Peyer's patch (tissue), 4 donors: ENCODE measurements at regions not wholly inside any gene's neighbourhood (a gene's known extent, or its start where the extent isn't known, plus 50 kb on each side); places are given as distances from the start of the nearest gene placed in this dataset.

ENCODE experiments used
- DNase-seq, 3 donors: peaks; one replicate each; pipeline ENCODE4 v3.0.0-alpha.2; 2017 to 2019
- H3K27ac ChIP-seq, 4 donors: fragments of 200-600 bp; sonication (generic); one replicate each; pipeline ENCODE4 v1.5.1; 2016 to 2019
- H3K27me3 ChIP-seq, 2 donors: fragments of 200-600 bp; sonication (generic); one replicate each; pipeline ENCODE4 v1.5.1; 2019
- H3K36me3 ChIP-seq, 3 donors: fragments of 200-600 bp; sonication (generic); one replicate each; pipeline ENCODE4 v1.5.1; 2016 to 2019
- H3K4me1 ChIP-seq, 4 donors: fragments of 200-600 bp; sonication (generic); one replicate each; pipeline ENCODE4 v1.5.1; 2016 to 2019
- H3K4me3 ChIP-seq, 4 donors: fragments of 200-600 bp; sonication (generic); 1 replicate in 3 of 4; 2 replicates in 1 of 4; pipeline ENCODE4 v1.5.1; 2016 to 2019; ENCODE audit warnings: mild to moderate bottlenecking in 1 of 4
- H3K9me3 ChIP-seq, 4 donors: fragments of 200-600 bp; sonication (generic); one replicate each; pipeline ENCODE4 v1.5.1; 2016 to 2019; ENCODE audit warnings: mild to moderate bottlenecking in 1 of 4
- CTCF ChIP-seq, 6 experiments: fragments of 450-650 bp in 4 of 6; fragments of 200-600 bp in 2 of 6; sonication (generic) in 1 of 6; IDR thresholded peaks; one replicate each; pipeline ENCODE4 v1.5.1; 2017 to 2019; ENCODE audit warnings: antibody characterized with exemption in 6 of 6, mild to moderate bottlenecking in 3 of 6, moderate library complexity in 1 of 6
- POLR2A ChIP-seq, 2 donors: fragments of 450-650 bp; IDR thresholded peaks; one replicate each; pipeline ENCODE4 v1.5.1; 2017; ENCODE audit warnings: antibody characterized with exemption in 2 of 2, mild to moderate bottlenecking in 2 of 2, moderate library complexity in 2 of 2

GRCh38 chr5:2666081-2666480 is 85.4 kb downstream of the IRX2 start:
- Histone ChIP-seq H3K36me3 (no peaks in the 10 kb centered on the region), H3K4me3 (no peak overlapping the region), H3K27me3 (no peaks in the 10 kb centered on the region), H3K9me3 (no peaks in the 10 kb centered on the region), H3K4me1 (no peaks in the 10 kb centered on the region), H3K27ac (no peak overlapping the region)
- no peak for DNase-seq
- no peak for TF ChIP-seq CTCF (IDR thresholded peaks at IDR 0.05)
- no peak for TF ChIP-seq POLR2A (IDR thresholded peaks at IDR 0.05)

GRCh38 chr5:2663489-2663888 is 88.0 kb downstream of the IRX2 start:
- Histone ChIP-seq H3K4me3 (no peak overlapping the region), H3K27me3 (no peaks in the 10 kb centered on the region), H3K9me3 (no peaks in the 10 kb centered on the region), H3K4me1 (no peaks in the 10 kb centered on the region), H3K27ac (no peak overlapping the region), H3K36me3 (no peaks in the 10 kb centered on the region)
- DNase-seq: no peak
- TF ChIP-seq POLR2A (IDR thresholded peaks at IDR 0.05): no peak
- TF ChIP-seq CTCF (IDR thresholded peaks at IDR 0.05): no peak

- no peak for TF ChIP-seq CTCF (IDR thresholded peaks at IDR 0.05)
- no peak for TF ChIP-seq POLR2A (IDR thresholded peaks at IDR 0.05)
- H3K27ac ChIP-seq: no peak overlapping the region
- no peaks in the 10 kb centered on the region for H3K4me1 ChIP-seq
- H3K36me3 ChIP-seq: no peaks in the 10 kb centered on the region
- H3K9me3 ChIP-seq: no peaks in the 10 kb centered on the region
- H3K27me3 ChIP-seq: no peaks in the 10 kb centered on the region
- DNase-seq: no peak
- no peak overlapping the region for H3K4me3 ChIP-seq
Observed at GRCh38 chr5:2660315-2660714, 91.2 kb downstream of the IRX2 start.

- Histone ChIP-seq H3K27ac (no peak overlapping the region), H3K9me3 (no peaks in the 10 kb centered on the region), H3K4me1 (no peaks in the 10 kb centered on the region), H3K36me3 (no peaks in the 10 kb centered on the region), H3K4me3 (no peak overlapping the region), H3K27me3 (no peaks in the 10 kb centered on the region)
- no peak for TF ChIP-seq CTCF (IDR thresholded peaks at IDR 0.05)
- TF ChIP-seq POLR2A (IDR thresholded peaks at IDR 0.05): no peak
- DNase-seq: no peak
Observed at GRCh38 chr5:2658881-2659470, 92.5 kb downstream of the IRX2 start.

GRCh38 chr5:2658447-2658846 is 93.0 kb downstream of the IRX2 start:
- H3K27me3 ChIP-seq: no peaks in the 10 kb centered on the region
- no peak overlapping the region for H3K4me3 ChIP-seq
- no peak for TF ChIP-seq POLR2A (IDR thresholded peaks at IDR 0.05)
- no peak for TF ChIP-seq CTCF (IDR thresholded peaks at IDR 0.05)
- H3K27ac ChIP-seq: no peak overlapping the region
- no peaks in the 10 kb centered on the region for H3K36me3 ChIP-seq
- no peak for DNase-seq
- no peaks in the 10 kb centered on the region for H3K4me1 ChIP-seq
- no peaks in the 10 kb centered on the region for H3K9me3 ChIP-seq

- TF ChIP-seq CTCF (IDR thresholded peaks at IDR 0.05): no peak
- TF ChIP-seq POLR2A (IDR thresholded peaks at IDR 0.05): no peak
- H3K27me3 ChIP-seq: no peaks in the 10 kb centered on the region
Observed at GRCh38 chr5:2657151-2657550, 94.3 kb downstream of the IRX2 start.

More at GRCh38 chr5:2657151-2657550, 94.3 kb downstream of the IRX2 start:
- H3K9me3 ChIP-seq: no peaks in the 10 kb centered on the region
- DNase-seq: no peak
- H3K36me3 ChIP-seq: no peaks in the 10 kb centered on the region
- H3K4me1 ChIP-seq: no peaks in the 10 kb centered on the region
- no peak overlapping the region for H3K4me3 ChIP-seq
- no peak overlapping the region for H3K27ac ChIP-seq
